ENCODE measurements at regions not wholly inside any gene's neighbourhood (a gene's known extent, or its start where the extent isn't known, plus 50 kb on each side); places are given as distances from the start of the nearest gene placed in this dataset.

GRCh38 chr11:37402663-37403062, 804.6 kb upstream of the RAG2 start:
- Histone ChIP-seq H3K4me3 (replicated peaks in 1 of 2; ENCODE audit: low read depth in 1 of 2, low read length in 2 of 2) (no peak overlapping the region), H3K36me3 (ENCODE audit: control insufficient read depth in 1 of 2, insufficient read depth in 2 of 2, low read length in 2 of 2) (no peaks in the 10 kb centered on the region), H3K9me2 (ENCODE audit: insufficient read depth) (no peaks in the 10 kb centered on the region), H3K4me2 (ENCODE audit: low read length) (no peak overlapping the region), H3K27ac (ENCODE audit: low read depth, low read length) (no peak overlapping the region), H3K27me3 (ENCODE audit: insufficient read depth, low read length) (no peaks in the 10 kb centered on the region), H3K9me3 (ENCODE audit: control insufficient read depth in 1 of 2, insufficient read depth in 1 of 2, low read depth in 1 of 2, low read length in 2 of 2) (peaks cover 10 to 22% of the 10 kb centered on the region in 2 experiments; a peak in 2 of 4 replicates), H4K20me1 (ENCODE audit: insufficient read depth) (no peaks in the 10 kb centered on the region), H3K79me2 (ENCODE audit: insufficient read depth, low read length) (no peaks in the 10 kb centered on the region), H3K9ac (ENCODE audit: low read length) (no peak overlapping the region), H3K4me1 (ENCODE audit: control insufficient read depth in 1 of 2, insufficient read depth in 2 of 2, low read length in 2 of 2) (no peaks in the 10 kb centered on the region), H2AFZ (ENCODE audit: low read depth, low read length, poor library complexity, severe bottlenecking) (no peak overlapping the region)
- RAD21 ChIA-PET (ENCODE audit: low non-redundant PET in 1 of 2, low total read pairs in 2 of 2, uncharacterized antibody in 2 of 2, unreplicated experiment in 2 of 2), result no interaction called here
- POLR2A ChIA-PET, result no interaction called here
- BruUV-seq (replicated peaks), result no TSS peak
- DNase-seq (ENCODE audit: low read depth, low spot score), result no peak
- intact Hi-C loops (cut with micrococcal nuclease), result no loop called here
- no peak for ATAC-seq
- CTCF ChIA-PET, result no interaction called here
- no peak for TF ChIP-seq ZFX (IDR thresholded peaks at IDR 0.05)

GRCh38 chr11:37394236-37394870, 796.3 kb upstream of the RAG2 start:
- ATAC-seq (no peak), DNase-seq (ENCODE audit: low read depth, low spot score) (no peak)
- no peaks in the 10 kb centered on the region for H3K9me2 ChIP-seq (ENCODE audit: insufficient read depth)
- no peaks in the 10 kb centered on the region for H3K36me3 ChIP-seq (ENCODE audit: control insufficient read depth in 1 of 2, insufficient read depth in 2 of 2, low read length in 2 of 2)
- H3K27ac ChIP-seq (ENCODE audit: low read depth, low read length), result no peak overlapping the region
- no peaks in the 10 kb centered on the region for H4K20me1 ChIP-seq (ENCODE audit: insufficient read depth)
- H2AFZ ChIP-seq (ENCODE audit: low read depth, low read length, poor library complexity, severe bottlenecking), result no peak overlapping the region
- peaks cover 28 to 31% of the 10 kb centered on the region in 2 experiments; a peak in 3 of 4 replicates for H3K9me3 ChIP-seq (ENCODE audit: control insufficient read depth in 1 of 2, insufficient read depth in 1 of 2, low read depth in 1 of 2, low read length in 2 of 2)
- no peak overlapping the region for H3K4me3 ChIP-seq (replicated peaks in 1 of 2; ENCODE audit: low read depth in 1 of 2, low read length in 2 of 2)
- ChIA-PET RAD21 (ENCODE audit: low non-redundant PET in 1 of 2, low total read pairs in 2 of 2, uncharacterized antibody in 2 of 2, unreplicated experiment in 2 of 2) (no interaction called here), CTCF (no interaction called here), POLR2A (no interaction called here)
- no TSS peak for BruUV-seq (replicated peaks)
- no peak for TF ChIP-seq ATF3 (IDR thresholded peaks at IDR 0.05)
- TF ChIP-seq YY1 (IDR thresholded peaks at IDR 0.05; ENCODE audit: extremely low read depth, insufficient replicate concordance, low read depth, low read length), result no peak
- intact Hi-C loops (cut with micrococcal nuclease), result no loop called here
- H3K4me2 ChIP-seq (ENCODE audit: low read length), result no peak overlapping the region
- no peaks in the 10 kb centered on the region for H3K27me3 ChIP-seq (ENCODE audit: insufficient read depth, low read length)
- H3K79me2 ChIP-seq (ENCODE audit: insufficient read depth, low read length), result no peaks in the 10 kb centered on the region
- no peak overlapping the region for H3K9ac ChIP-seq (ENCODE audit: low read length)
- H3K4me1 ChIP-seq (ENCODE audit: control insufficient read depth in 1 of 2, insufficient read depth in 2 of 2, low read length in 2 of 2), result no peaks in the 10 kb centered on the region
